ENCODE measurements at regions not wholly inside any gene's neighbourhood (a gene's known extent, or its start where the extent isn't known, plus 50 kb on each side); places are given as distances from the start of the nearest gene placed in this dataset.
"Not testable (repeated sequence)": the region's sequence is repeated elsewhere in the genome, so short reads cannot be mapped to it uniquely, and the experiment has no call there.

- TF ChIP-seq CTCF (conservative IDR thresholded peaks at IDR 0.05; ENCODE audit: low read depth, low read length); EZH2 (IDR thresholded peaks at IDR 0.05; ENCODE audit: borderline replicate concordance, low read depth, low read length, poor library complexity, severe bottlenecking): not testable (repeated sequence)
These were observed 73.8 kb upstream of the TCERG1L start for GRCh38 chr10:131385161-131385872.
